PFSK-1 (cell line): ENCODE measurements at regions not wholly inside any gene's neighbourhood (a gene's known extent, or its start where the extent isn't known, plus 50 kb on each side); places are given as distances from the start of the nearest gene placed in this dataset.

Experiments used
- POLR2AphosphoS5 ChIP-seq: IDR thresholded peaks from 2 replicates; pipeline ENCODE4 v1.6.1; 2012; ENCODE audit warnings: low read depth, mild to moderate bottlenecking, control low read depth, low read length, moderate library complexity
- REST ChIP-seq, 2 experiments: IDR thresholded peaks; 2 replicates each; pipeline versions ENCODE4 v1.6.1 to v1.8.0; 2011 to 2012; ENCODE audit warnings: low read depth in 2 of 2, low read length in 2 of 2, control low read depth in 1 of 2, inconsistent platforms in 1 of 2, mild to moderate bottlenecking in 1 of 2, moderate library complexity in 1 of 2; ENCODE audit not compliant: insufficient read depth in 1 of 2
- SIN3A ChIP-seq: IDR thresholded peaks from 2 replicates; pipeline ENCODE4 v1.6.1; 2012; ENCODE audit warnings: mild to moderate bottlenecking, low read length, moderate library complexity, borderline replicate concordance; ENCODE audit not compliant: insufficient read depth
- TAF1 ChIP-seq: IDR thresholded peaks from 2 replicates; pipeline ENCODE4 v1.6.1; 2012; ENCODE audit warnings: low read length, control low read depth, borderline replicate concordance; ENCODE audit not compliant: insufficient read depth

GRCh38 chr9:18343784-18344183 lies 130.2 kb upstream of the ADAMTSL1 start:
- TF ChIP-seq POLR2AphosphoS5 (no peak), SIN3A (no peak), TAF1 (no peak), REST (IDR thresholded peaks at IDR 0.05; ENCODE audit: insufficient read depth in 1 of 2, low read depth in 2 of 2, low read length in 2 of 2) (no peak)
